ENCODE measurements at regions not wholly inside any gene's neighbourhood (a gene's known extent, or its start where the extent isn't known, plus 50 kb on each side); places are given as distances from the start of the nearest gene placed in this dataset.
"Not testable (repeated sequence)": the region's sequence is repeated elsewhere in the genome, so short reads cannot be mapped to it uniquely, and the experiment has no call there.

GRCh38 chr13:94854688-94855087 lies 142.3 kb upstream of the SOX21 start:
- no peak overlapping the region for H3K4me3 ChIP-seq (ENCODE audit: low read depth, low read length)
- no peak for TF ChIP-seq CTCF (conservative IDR thresholded peaks at IDR 0.05; ENCODE audit: low read depth, low read length)
- no peak for DNase-seq (ENCODE audit: low read depth)

- TF ChIP-seq CTCF (conservative IDR thresholded peaks at IDR 0.05; ENCODE audit: low read depth, low read length) = no peak
- DNase-seq (ENCODE audit: low read depth) = no peak
- no peak overlapping the region for H3K4me3 ChIP-seq (ENCODE audit: low read depth, low read length)
Measured at GRCh38 chr13:94851576-94851975, 139.2 kb upstream of the SOX21 start.

DNA sequence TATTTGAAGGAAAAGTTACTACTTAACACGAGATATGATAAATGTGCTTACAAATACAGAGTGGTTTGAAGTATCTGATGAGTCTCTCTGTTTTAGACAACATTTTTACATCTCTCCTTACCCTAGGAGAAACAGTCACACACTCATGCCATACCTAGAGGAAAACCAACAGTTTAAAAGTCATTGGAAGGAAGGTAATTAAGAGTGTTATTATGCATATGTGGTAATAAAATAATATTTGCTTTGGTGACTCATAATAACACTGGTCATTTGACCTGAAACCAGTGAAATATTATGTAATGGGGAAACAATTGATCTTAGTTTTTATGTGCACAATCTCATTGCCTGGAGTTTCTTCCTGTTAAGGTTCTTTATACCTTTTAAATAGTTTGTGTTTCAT lies 136.9 kb upstream of the SOX21 start:
- DNase-seq (ENCODE audit: low read depth) = no peak
- H3K4me3 ChIP-seq (ENCODE audit: low read depth, low read length) = no peak overlapping the region
- TF ChIP-seq CTCF (conservative IDR thresholded peaks at IDR 0.05; ENCODE audit: low read depth, low read length) = no peak

GRCh38 chr13:94842901-94843300 lies 130.6 kb upstream of the SOX21 start:
- no peak for TF ChIP-seq CTCF (conservative IDR thresholded peaks at IDR 0.05; ENCODE audit: low read depth, low read length)
- no peak overlapping the region for H3K4me3 ChIP-seq (ENCODE audit: low read depth, low read length)
- no peak for DNase-seq (ENCODE audit: low read depth)

DNA sequence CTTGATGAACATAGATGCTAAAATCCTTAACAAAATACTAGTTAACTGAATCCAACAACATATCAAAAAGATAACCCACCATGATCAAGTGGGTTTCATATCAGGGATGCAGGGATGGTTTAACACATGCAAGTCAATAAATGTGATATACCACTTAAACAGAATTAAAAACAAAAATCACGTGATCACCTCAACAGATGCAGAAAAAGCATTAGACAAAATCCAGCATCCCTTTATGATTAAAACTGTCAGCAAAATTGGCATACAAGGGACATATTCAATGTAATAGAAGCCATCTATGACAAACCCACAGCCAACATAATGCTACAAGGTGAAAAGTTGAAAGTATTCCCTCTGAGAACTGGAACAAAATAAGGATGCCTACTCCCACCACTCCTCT lies 124.7 kb upstream of the SOX21 start:
- not testable (repeated sequence) for DNase-seq (ENCODE audit: low read depth); H3K4me3 ChIP-seq (ENCODE audit: low read depth, low read length)

DNA sequence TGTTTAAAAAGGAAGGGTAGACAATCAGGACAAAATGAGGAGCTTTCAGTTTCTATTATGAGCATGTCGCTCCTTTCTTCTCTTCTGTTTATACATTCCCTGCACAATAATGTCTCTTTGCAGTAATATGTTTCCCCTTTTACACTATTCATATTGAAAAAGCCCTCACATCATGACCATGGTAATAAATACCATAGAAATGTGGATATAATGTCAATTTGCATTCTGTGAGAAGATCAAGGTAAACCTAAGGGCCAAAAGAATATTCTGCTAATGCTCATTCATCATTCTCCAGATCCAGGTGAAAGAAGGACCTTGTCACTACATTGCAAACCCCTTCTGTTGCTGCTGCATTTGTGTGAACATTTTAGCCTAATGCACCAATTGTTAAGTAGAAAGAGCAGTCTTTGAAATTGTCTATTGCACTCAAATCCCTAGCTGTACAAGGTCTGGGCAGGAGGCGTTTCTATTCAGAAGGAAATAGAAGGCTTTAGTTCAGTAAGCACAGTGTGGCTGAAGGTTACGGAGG lies 117.6 kb upstream of the SOX21 start:
- DNase-seq (ENCODE audit: low read depth) = no peak
- no peak overlapping the region for H3K4me3 ChIP-seq (ENCODE audit: low read depth, low read length)
- TF ChIP-seq CTCF (conservative IDR thresholded peaks at IDR 0.05; ENCODE audit: low read depth, low read length) = no peak

DNA sequence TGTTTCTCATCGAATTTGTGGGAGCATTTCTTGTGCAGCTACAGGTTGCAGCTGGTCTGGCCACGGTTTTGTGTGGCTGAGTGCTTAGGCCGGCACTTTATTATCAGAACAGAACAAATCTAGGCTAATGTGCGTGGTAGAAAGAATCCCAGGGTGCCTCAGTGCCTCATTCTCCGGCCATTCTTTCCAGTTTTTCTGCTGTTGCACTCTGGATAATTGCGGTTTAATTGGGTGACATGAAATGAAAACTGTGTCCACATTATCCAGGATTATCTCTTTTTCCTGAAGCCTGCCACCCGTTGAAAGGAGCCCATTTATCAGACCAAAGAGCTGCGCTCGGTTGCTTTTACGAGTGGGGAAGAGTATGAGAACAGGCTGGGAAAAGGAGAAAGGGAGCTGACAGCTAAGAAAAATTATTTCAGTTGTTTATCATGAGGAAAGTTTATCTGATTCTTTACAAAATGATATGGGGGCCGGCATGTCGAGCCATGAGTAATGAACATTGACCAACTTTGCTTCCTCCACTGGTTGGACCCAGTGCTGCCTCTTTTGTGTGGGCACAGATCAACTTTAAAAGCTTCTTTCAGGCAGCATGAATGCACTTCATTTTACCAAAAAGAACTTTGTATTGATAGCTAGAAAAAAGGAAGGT lies 117.0 kb upstream of the SOX21 start:
- no peak for TF ChIP-seq CTCF (conservative IDR thresholded peaks at IDR 0.05; ENCODE audit: low read depth, low read length)
- DNase-seq (ENCODE audit: low read depth) = no peak
- no peak overlapping the region for H3K4me3 ChIP-seq (ENCODE audit: low read depth, low read length)

All from epithelial cell of proximal tubule (primary cell).